Neural progenitor cell (in vitro differentiated cells): ENCODE measurements at regions not wholly inside any gene's neighbourhood (a gene's known extent, or its start where the extent isn't known, plus 50 kb on each side); places are given as distances from the start of the nearest gene placed in this dataset.

Experiments
- DNase-seq: peaks from one replicate; pipeline ENCODE4 v3.0.0-alpha.2; 2016; ENCODE audit warnings: low spot score
- H2AFZ ChIP-seq: fragments of 200-600 bp; sonication (generic); replicated peaks from 2 replicates; pipeline ENCODE4 v1.6.1; 2016; ENCODE audit warnings: antibody characterized with exemption
- H3F3A ChIP-seq: fragments of 200-600 bp; sonication (generic); 2 replicates; pipeline ENCODE4 v1.6.1; 2016; ENCODE audit warnings: antibody characterized with exemption, low read depth
- H3K27ac ChIP-seq: fragments of 200-600 bp; sonication (generic); 2 replicates; pipeline ENCODE4 v1.5.1; 2016; ENCODE audit warnings: mild to moderate bottlenecking
- H3K27me3 ChIP-seq: fragments of 200-600 bp; sonication (generic); 2 replicates; pipeline ENCODE4 v1.6.1; 2016; ENCODE audit warnings: mild to moderate bottlenecking, moderate library complexity
- H3K36me3 ChIP-seq: fragments of 200-600 bp; sonication (generic); 2 replicates; pipeline ENCODE4 v1.5.1; 2016
- H3K4me1 ChIP-seq: fragments of 200-600 bp; sonication (generic); 2 replicates; pipeline ENCODE4 v1.6.1; 2016; ENCODE audit warnings: mixed run types
- H3K4me2 ChIP-seq: fragments of 200-600 bp; sonication (generic); 2 replicates; pipeline ENCODE4 v1.6.1; 2016
- H3K4me3 ChIP-seq: fragments of 200-600 bp; sonication (generic); 2 replicates; pipeline ENCODE4 v1.5.1; 2016
- H3K79me2 ChIP-seq: fragments of 200-600 bp; sonication (generic); 2 replicates; pipeline ENCODE4 v1.6.1; 2016; ENCODE audit warnings: low read depth
- H3K9ac ChIP-seq: fragments of 200-600 bp; sonication (generic); 2 replicates; pipeline ENCODE4 v1.6.1; 2016
- H3K9me3 ChIP-seq: fragments of 200-600 bp; sonication (generic); 2 replicates; pipeline ENCODE4 v1.5.1; 2016; ENCODE audit warnings: low read depth
- H4K20me1 ChIP-seq: fragments of 200-600 bp; sonication (generic); 2 replicates; pipeline ENCODE4 v1.6.1; 2016; ENCODE audit warnings: low read depth
- H3K27ac Mint-ChIP-seq: 3 replicates; pipeline ENCODE4 v1.8.0; 2021; ENCODE audit warnings: mixed read lengths
- H3K27me3 Mint-ChIP-seq: 2 replicates; pipeline ENCODE4 v1.8.0; 2022; ENCODE audit warnings: low read depth, mild to moderate bottlenecking, inconsistent platforms, moderate library complexity, mixed read lengths; ENCODE audit not compliant: insufficient read depth
- H3K36me3 Mint-ChIP-seq: 3 replicates; pipeline ENCODE4 v1.8.0; 2021; ENCODE audit warnings: mixed read lengths
- H3K4me1 Mint-ChIP-seq: 3 replicates; pipeline ENCODE4 v1.8.0; 2021; ENCODE audit warnings: mixed read lengths
- H3K4me3 Mint-ChIP-seq: 3 replicates; pipeline ENCODE4 v1.8.0; 2021; ENCODE audit warnings: mild to moderate bottlenecking, moderate library complexity, mixed read lengths
- H3K9me3 Mint-ChIP-seq: 3 replicates; pipeline ENCODE4 v1.8.0; 2020; ENCODE audit warnings: mixed read lengths
- EZH2 ChIP-seq: fragments of 200-600 bp; sonication (generic); IDR thresholded peaks from 2 replicates; pipeline ENCODE4 v1.6.1; 2017; ENCODE audit warnings: antibody characterized with exemption, mild to moderate bottlenecking, moderate library complexity
- EZH2phosphoT487 ChIP-seq: fragments of 200-600 bp; sonication (generic); IDR thresholded peaks from 2 replicates; pipeline ENCODE4 v1.6.1; 2017; ENCODE audit warnings: antibody characterized with exemption
- TF ChIP-seq, protein P1 (sequence below): fragments of 200-600 bp; sonication (generic); IDR thresholded peaks from 2 replicates; pipeline ENCODE4 v1.5.1; 2017; ENCODE audit warnings: antibody characterized with exemption, mild to moderate bottlenecking

DNA sequence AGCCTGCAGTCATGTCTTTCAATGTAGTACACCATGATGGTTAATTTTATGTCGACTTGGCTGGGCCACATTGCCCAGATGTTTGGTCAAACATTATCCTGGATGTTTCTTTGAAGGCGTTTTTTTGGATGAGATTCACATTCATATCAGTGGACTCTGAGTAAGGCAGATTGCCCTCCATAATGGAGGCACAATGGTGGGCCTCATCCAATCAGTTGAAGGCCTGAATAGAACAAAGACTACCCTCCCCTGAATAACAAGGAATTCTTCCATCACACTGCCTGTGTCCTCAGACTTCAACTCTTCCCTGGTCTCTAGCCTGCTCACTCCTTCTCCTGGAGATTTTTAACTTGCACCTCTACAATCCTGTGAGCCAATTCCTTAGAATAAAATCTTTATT is 83.8 kb upstream of the CHL1 start:
- no peaks in the 10 kb centered on the region for H3K9me3 Mint-ChIP-seq
- DNase-seq, result no peak
- Histone ChIP-seq H3K36me3 (no peaks in the 10 kb centered on the region), H4K20me1 (no peaks in the 10 kb centered on the region), H3K27ac (no peak overlapping the region), H3K27me3 (no peaks in the 10 kb centered on the region), H3K9me3 (no peaks in the 10 kb centered on the region), H3K4me3 (no peak overlapping the region), H3K4me1 (peaks cover 9% of the 10 kb centered on the region), H3K79me2 (no peaks in the 10 kb centered on the region), H2AFZ (no peak overlapping the region), H3K4me2 (no peak overlapping the region), H3K9ac (no peak overlapping the region), H3F3A (no peaks in the 10 kb centered on the region)
- peaks cover 26% of the 10 kb centered on the region for H3K4me1 Mint-ChIP-seq
- H3K27me3 Mint-ChIP-seq, result peaks cover 4% of the 10 kb centered on the region
- H3K27ac Mint-ChIP-seq, result no peak overlapping the region
- TF ChIP-seq EZH2phosphoT487 (no peak), EZH2 (no peak)
- TF ChIP-seq, protein P1, sequence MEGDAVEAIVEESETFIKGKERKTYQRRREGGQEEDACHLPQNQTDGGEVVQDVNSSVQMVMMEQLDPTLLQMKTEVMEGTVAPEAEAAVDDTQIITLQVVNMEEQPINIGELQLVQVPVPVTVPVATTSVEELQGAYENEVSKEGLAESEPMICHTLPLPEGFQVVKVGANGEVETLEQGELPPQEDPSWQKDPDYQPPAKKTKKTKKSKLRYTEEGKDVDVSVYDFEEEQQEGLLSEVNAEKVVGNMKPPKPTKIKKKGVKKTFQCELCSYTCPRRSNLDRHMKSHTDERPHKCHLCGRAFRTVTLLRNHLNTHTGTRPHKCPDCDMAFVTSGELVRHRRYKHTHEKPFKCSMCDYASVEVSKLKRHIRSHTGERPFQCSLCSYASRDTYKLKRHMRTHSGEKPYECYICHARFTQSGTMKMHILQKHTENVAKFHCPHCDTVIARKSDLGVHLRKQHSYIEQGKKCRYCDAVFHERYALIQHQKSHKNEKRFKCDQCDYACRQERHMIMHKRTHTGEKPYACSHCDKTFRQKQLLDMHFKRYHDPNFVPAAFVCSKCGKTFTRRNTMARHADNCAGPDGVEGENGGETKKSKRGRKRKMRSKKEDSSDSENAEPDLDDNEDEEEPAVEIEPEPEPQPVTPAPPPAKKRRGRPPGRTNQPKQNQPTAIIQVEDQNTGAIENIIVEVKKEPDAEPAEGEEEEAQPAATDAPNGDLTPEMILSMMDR, result no peak
- no peaks in the 10 kb centered on the region for H3K36me3 Mint-ChIP-seq
- H3K4me3 Mint-ChIP-seq, result no peak overlapping the region

DNA sequence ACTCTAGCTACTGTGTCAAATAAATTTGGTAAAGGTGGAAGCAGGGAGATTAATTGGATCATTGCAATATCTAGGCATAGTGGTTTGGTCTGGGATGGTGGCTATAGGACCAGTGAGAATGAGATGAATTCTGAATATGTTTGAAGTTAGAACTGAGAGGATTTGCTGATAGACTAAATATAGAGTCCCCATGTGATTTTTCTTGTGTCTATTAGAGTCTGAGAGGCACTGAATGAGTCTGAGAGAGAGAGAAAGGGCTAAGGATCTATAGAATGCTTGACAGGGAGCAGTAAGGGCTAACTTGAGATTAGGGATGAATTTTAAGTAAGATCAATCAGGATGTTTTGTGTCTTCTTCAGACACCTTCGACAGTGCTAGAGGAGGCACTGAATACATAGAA is 77.9 kb upstream of the CHL1 start:
- Histone ChIP-seq H3K9me3 (no peaks in the 10 kb centered on the region), H3K4me3 (no peak overlapping the region), H2AFZ (no peak overlapping the region), H3K4me1 (no peaks in the 10 kb centered on the region), H3K27me3 (no peaks in the 10 kb centered on the region), H3F3A (no peaks in the 10 kb centered on the region), H3K79me2 (no peaks in the 10 kb centered on the region), H4K20me1 (no peaks in the 10 kb centered on the region), H3K36me3 (no peaks in the 10 kb centered on the region), H3K4me2 (no peak overlapping the region), H3K27ac (no peak overlapping the region), H3K9ac (no peak overlapping the region)
- H3K4me1 Mint-ChIP-seq, result no peaks in the 10 kb centered on the region
- TF ChIP-seq EZH2, result no peak
- TF ChIP-seq EZH2phosphoT487, result no peak
- TF ChIP-seq, protein P1, result no peak
- H3K27ac Mint-ChIP-seq, result no peak overlapping the region
- DNase-seq, result no peak
- H3K36me3 Mint-ChIP-seq, result no peaks in the 10 kb centered on the region
- H3K4me3 Mint-ChIP-seq, result no peak overlapping the region
- H3K27me3 Mint-ChIP-seq, result no peaks in the 10 kb centered on the region
- H3K9me3 Mint-ChIP-seq, result no peaks in the 10 kb centered on the region

GRCh38 chr3:123341-123740 is 73.2 kb upstream of the CHL1 start:
- Histone ChIP-seq H3F3A (no peaks in the 10 kb centered on the region), H3K4me1 (no peaks in the 10 kb centered on the region), H3K9ac (no peak overlapping the region), H3K4me2 (no peak overlapping the region), H3K27me3 (no peaks in the 10 kb centered on the region), H3K9me3 (no peaks in the 10 kb centered on the region), H3K79me2 (no peaks in the 10 kb centered on the region), H3K36me3 (no peaks in the 10 kb centered on the region), H2AFZ (no peak overlapping the region), H3K27ac (no peak overlapping the region), H3K4me3 (no peak overlapping the region), H4K20me1 (no peaks in the 10 kb centered on the region)
- H3K9me3 Mint-ChIP-seq, result no peaks in the 10 kb centered on the region
- no peak overlapping the region for H3K4me3 Mint-ChIP-seq
- H3K4me1 Mint-ChIP-seq, result peaks cover 3% of the 10 kb centered on the region
- no peaks in the 10 kb centered on the region for H3K36me3 Mint-ChIP-seq
- H3K27me3 Mint-ChIP-seq, result no peaks in the 10 kb centered on the region
- no peak for DNase-seq
- H3K27ac Mint-ChIP-seq, result no peak overlapping the region
- TF ChIP-seq EZH2 (no peak), EZH2phosphoT487 (no peak)
- TF ChIP-seq, protein P1, result no peak
